Skeletal muscle satellite cell (primary cell): ENCODE measurements at regions not wholly inside any gene's neighbourhood (a gene's known extent, or its start where the extent isn't known, plus 50 kb on each side); places are given as distances from the start of the nearest gene placed in this dataset.

Experiments
- H3K27me3 ChIP-seq: 2 replicates; pipeline ENCODE4 v1.7.0; 2013; ENCODE audit warnings: low read length; ENCODE audit not compliant: control insufficient read depth, insufficient read depth
- H3K36me3 ChIP-seq: 2 replicates; pipeline ENCODE4 v1.7.0; 2013; ENCODE audit warnings: mild to moderate bottlenecking, control low read depth, low read length; ENCODE audit not compliant: insufficient read depth
- H3K4me1 ChIP-seq: 2 replicates; pipeline ENCODE4 v1.7.0; 2013; ENCODE audit warnings: low read length; ENCODE audit not compliant: control insufficient read depth, insufficient read depth
- H3K4me2 ChIP-seq: 2 replicates; pipeline ENCODE4 v1.7.0; 2013; ENCODE audit warnings: mild to moderate bottlenecking, low read length
- H3K4me3 ChIP-seq: 2 replicates; pipeline ENCODE4 v1.7.0; 2013; ENCODE audit warnings: low read length
- H3K9ac ChIP-seq: 2 replicates; pipeline ENCODE4 v1.7.0; 2013; ENCODE audit warnings: mild to moderate bottlenecking, low read depth, low read length, moderate library complexity
- H3K9me3 ChIP-seq: replicated peaks from 2 replicates; pipeline ENCODE4 v1.7.0; 2013; ENCODE audit warnings: mild to moderate bottlenecking, control low read depth, low read length

DNA sequence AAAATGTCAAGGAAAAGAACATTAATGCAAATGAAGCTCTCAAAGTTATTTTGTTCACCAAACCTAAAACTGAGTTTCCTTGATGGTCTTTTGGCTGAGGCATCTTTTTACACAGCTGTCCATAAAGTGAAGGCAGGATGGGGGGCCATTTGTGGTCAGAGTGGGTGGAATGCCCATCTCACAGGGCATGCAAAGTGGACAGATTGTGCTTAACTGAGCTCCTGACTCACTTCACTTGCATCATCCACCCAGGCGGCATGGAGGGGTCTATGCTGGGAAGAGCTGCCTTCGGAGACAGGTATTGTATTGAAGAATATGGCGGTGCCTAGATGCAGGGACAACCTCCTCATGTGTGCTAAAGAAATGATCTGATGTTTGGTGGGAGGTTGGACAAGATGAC is 905.3 kb downstream of the KCNMA1 start:
- Histone ChIP-seq H3K4me2 (no peak overlapping the region), H3K4me3 (no peak overlapping the region), H3K9me3 (no peaks in the 10 kb centered on the region), H3K9ac (no peak overlapping the region), H3K36me3 (no peaks in the 10 kb centered on the region), H3K27me3 (no peaks in the 10 kb centered on the region), H3K4me1 (peaks cover 9% of the 10 kb centered on the region)

DNA sequence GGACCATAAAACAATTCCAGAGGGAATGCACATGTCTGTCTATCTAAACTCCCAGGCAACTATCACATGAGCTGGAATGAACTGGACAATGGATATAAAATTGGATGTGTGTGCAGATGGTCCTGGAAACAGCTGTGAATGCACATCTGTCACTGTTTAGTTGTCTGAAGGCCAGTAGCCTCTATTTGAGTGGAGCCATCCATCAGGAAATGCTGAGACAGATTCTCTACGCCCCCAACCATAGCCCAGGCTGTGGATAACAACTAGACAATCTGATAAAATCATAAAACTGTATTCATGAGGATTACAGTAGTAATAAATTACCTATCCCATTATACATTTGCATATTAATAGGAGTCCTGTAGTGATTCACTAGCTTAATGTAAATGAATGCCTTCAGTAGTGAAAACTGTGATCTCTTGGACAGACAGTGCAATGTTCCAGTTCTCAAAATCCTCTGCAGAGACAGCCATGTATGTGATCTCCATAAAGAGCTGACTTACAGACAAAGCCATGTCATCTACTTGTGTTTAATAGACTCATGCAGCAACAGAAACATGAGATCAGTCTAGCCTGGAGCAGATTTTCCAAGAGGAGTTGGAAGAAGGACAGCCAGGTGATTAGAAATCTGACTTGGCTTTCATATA is 907.6 kb downstream of the KCNMA1 start:
- no peaks in the 10 kb centered on the region for H3K36me3 ChIP-seq
- H3K9ac ChIP-seq: no peak overlapping the region
- peaks cover 5% of the 10 kb centered on the region for H3K27me3 ChIP-seq
- H3K9me3 ChIP-seq: no peaks in the 10 kb centered on the region
- H3K4me1 ChIP-seq: peaks cover 9% of the 10 kb centered on the region
- no peak overlapping the region for H3K4me2 ChIP-seq
- no peak overlapping the region for H3K4me3 ChIP-seq

DNA sequence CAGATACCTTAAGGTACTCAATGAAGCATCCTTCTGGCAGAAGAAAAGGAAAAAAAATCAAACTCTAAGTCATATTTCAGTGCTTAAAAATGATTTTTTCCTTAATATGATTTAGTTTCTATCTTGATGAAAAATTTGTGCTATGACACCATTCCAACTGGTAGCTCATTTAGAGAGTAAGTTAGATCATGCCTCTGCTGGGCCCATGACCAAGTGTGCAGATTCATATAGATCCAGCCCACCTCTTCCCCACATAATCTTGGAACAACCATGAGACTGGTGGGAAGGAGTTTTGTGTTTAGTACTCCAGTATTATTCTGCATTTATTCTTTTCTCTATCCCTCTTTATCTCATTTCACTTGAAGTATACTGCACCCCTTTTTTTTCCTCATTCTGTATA is 908.3 kb downstream of the KCNMA1 start:
- Histone ChIP-seq H3K4me2 (no peak overlapping the region), H3K4me3 (no peak overlapping the region), H3K27me3 (peaks cover 5% of the 10 kb centered on the region), H3K9ac (no peak overlapping the region), H3K4me1 (peaks cover 9% of the 10 kb centered on the region), H3K36me3 (no peaks in the 10 kb centered on the region), H3K9me3 (no peaks in the 10 kb centered on the region)

DNA sequence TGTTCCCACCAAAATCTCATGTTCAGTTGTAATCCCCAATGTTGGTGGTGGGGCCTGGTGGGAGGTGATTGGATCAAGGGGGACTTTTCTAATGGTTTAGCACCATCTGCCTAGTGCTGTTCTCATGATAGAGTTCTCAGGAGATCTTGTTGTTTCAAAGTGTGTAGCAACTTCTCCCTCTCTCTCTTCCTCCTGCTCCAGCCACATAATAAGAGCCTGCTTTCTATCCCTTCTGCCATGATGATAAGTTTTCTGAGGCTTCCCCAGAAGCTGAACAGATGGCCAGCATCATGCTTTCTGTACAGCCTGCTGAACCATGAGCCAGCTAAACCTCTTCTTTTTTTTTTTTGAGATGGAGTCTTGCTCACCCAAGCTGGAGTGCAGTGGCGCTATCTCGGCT is 910.6 kb downstream of the KCNMA1 start:
- H3K36me3 ChIP-seq: no peaks in the 10 kb centered on the region
- no peak overlapping the region for H3K4me2 ChIP-seq
- H3K9ac ChIP-seq: no peak overlapping the region
- peaks cover 5% of the 10 kb centered on the region for H3K27me3 ChIP-seq
- no peak overlapping the region for H3K4me3 ChIP-seq
- no peaks in the 10 kb centered on the region for H3K9me3 ChIP-seq
- H3K4me1 ChIP-seq: peaks cover 9% of the 10 kb centered on the region

DNA sequence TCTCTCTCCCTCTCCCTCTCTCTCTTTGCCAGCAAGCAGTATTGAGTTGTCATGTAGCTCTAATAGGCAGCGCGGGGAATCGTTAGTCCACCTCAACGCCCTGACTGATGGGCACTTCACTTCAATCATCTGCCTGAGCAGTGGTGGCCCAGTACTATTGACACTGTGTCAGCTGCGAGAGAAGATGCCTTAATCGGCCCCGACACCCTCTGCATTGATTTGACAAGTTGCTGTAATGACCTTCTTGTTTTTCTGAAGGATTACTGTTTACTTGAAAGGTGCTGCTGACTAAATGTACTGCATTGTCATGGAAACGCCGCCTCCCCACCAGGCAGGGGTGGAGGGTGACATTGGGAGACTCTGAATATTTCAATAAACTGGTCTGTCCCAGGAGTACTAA is 913.8 kb downstream of the KCNMA1 start:
- Histone ChIP-seq H3K4me1 (peaks cover 19% of the 10 kb centered on the region), H3K9ac (no peak overlapping the region), H3K36me3 (no peaks in the 10 kb centered on the region), H3K27me3 (peaks cover 5% of the 10 kb centered on the region), H3K4me3 (no peak overlapping the region), H3K4me2 (no peak overlapping the region), H3K9me3 (no peaks in the 10 kb centered on the region)

DNA sequence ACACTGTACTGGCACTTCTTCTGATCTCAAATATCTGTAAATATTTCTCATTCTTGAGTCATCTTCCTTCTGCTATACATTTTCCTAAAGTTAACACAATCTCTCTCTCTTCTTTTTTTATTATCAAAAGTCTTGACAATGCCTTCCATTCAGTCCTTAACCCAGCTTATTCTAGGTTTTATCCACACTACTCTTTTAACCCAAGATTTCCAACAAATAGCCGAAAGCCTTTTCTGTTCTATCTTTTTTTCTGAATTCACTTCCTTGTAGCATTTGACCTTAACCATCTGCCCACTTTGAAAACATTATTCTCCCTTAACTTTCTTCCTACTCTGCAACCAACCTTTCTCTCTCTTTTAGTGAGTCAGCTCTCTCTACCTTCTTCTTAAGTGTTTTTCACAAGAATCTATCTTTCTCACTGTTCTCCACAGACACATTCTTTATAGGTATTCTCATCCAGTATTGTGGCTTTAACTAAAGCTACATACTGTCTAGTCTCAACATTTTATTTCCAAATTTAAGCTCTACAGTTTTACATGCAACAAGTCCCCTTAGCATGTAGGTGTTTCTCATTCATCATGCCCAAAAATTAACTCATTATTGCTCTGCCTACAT is 915.6 kb downstream of the KCNMA1 start:
- Histone ChIP-seq H3K9me3 (no peaks in the 10 kb centered on the region), H3K4me2 (no peak overlapping the region), H3K27me3 (peaks cover 3% of the 10 kb centered on the region), H3K4me1 (peaks cover 34% of the 10 kb centered on the region), H3K4me3 (no peak overlapping the region), H3K9ac (no peak overlapping the region), H3K36me3 (no peaks in the 10 kb centered on the region)

DNA sequence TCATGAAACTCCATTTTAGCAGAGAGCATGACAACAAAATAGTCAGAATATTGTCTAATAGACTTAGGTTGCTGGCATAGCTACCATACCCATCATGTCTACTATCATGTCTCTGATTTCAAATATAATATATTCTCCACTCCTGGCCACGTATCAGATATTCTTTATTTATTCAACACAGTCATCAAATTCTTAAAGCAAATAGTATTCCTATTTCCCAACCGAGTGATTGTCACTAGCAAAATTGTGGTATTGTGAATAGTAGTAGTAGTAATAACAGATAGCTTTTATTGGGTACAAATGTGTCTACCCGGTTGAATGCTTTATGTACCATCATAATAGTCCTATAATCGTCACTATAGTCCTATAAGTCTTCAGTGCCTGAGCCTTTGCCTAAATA is 918.6 kb downstream of the KCNMA1 start:
- no peak overlapping the region for H3K9ac ChIP-seq
- H3K27me3 ChIP-seq: no peaks in the 10 kb centered on the region
- H3K9me3 ChIP-seq: no peaks in the 10 kb centered on the region
- H3K4me3 ChIP-seq: no peak overlapping the region
- no peaks in the 10 kb centered on the region for H3K36me3 ChIP-seq
- peaks cover 39% of the 10 kb centered on the region for H3K4me1 ChIP-seq
- H3K4me2 ChIP-seq: no peak overlapping the region

DNA sequence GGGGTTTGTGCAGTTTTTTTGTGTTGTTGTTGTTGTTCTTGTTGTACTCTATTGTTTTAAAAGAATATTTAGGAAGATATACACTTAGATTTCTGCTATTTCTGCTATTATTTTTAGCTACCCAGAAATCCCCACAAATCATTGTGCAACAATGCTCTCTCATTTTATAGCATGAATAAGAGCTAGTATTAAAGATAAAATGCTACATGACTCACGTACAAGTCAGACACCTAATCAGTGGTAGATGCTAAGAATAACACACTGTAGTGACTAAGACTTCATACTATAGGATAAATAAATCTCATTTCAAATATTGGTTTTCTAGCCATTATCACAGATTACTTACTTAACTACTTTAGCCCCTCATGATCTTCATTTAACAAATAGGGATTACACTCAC is 920.5 kb downstream of the KCNMA1 start:
- Histone ChIP-seq H3K27me3 (no peaks in the 10 kb centered on the region), H3K9me3 (no peaks in the 10 kb centered on the region), H3K4me2 (peak overlapping the region; percentile 53), H3K4me3 (peak overlapping the region; percentile 31), H3K9ac (no peak overlapping the region), H3K4me1 (peaks cover 32% of the 10 kb centered on the region), H3K36me3 (no peaks in the 10 kb centered on the region)

DNA sequence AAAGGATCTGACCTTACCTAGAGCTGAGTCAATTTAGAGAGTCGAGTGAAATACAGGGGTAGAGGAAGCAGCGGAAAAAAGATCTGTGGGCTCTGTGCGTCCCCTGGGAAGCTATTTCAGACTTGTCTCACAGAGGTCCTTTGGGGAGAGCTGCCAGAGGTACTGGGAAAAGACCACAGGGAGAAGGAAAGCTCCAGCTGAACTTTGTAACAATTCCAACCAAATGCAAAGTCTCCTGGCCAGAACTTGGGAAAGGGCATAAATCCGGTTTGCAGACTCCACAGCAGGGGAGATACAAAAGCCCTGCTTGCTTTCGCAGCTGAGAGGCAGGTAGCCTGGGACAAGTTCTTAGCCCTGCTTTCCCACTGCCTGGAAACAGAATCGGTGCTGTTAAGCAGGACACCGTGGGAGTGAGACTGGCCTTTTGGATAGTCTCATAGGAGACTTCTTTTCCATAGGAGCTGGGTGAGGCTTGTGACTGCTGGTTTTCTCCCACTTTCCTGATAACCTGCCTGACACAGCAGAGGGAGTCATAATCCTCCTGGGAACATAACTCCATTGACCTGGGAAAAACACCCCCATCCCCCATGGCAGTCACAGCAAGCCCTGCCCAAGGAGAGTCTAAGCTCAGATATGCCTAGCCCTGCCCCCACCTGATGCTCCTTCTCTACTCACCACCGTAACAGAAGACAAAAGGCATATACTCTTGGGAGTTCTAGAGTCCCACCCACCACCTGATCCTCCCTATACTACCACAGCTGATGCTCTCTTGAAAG is 926.2 kb downstream of the KCNMA1 start:
- Histone ChIP-seq H3K4me1 (no peaks in the 10 kb centered on the region), H3K9me3 (no peaks in the 10 kb centered on the region), H3K4me2 (no peak overlapping the region), H3K4me3 (no peak overlapping the region), H3K9ac (no peak overlapping the region), H3K36me3 (no peaks in the 10 kb centered on the region), H3K27me3 (no peaks in the 10 kb centered on the region)

DNA sequence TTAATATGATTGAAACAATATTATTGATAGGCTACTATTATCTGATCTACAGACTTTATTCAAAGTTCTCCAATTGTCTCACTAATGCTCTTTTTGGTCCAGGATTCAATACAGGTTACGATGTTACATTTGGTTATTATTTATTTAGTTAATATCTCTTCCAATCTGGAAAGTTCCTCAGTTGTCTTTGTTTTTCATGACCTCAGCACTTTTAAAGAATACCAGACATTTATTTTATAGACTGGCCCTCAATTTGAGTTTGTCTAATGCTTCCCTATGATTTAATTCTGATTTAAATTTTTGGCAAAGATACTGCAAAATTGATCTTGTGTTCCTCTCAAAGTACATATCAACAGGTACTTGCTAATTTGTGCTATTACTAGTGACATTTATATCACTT is 937.4 kb downstream of the KCNMA1 start:
- Histone ChIP-seq H3K36me3 (no peaks in the 10 kb centered on the region), H3K4me3 (no peak overlapping the region), H3K27me3 (no peaks in the 10 kb centered on the region), H3K4me2 (no peak overlapping the region), H3K9ac (no peak overlapping the region), H3K9me3 (no peaks in the 10 kb centered on the region), H3K4me1 (no peaks in the 10 kb centered on the region)

DNA sequence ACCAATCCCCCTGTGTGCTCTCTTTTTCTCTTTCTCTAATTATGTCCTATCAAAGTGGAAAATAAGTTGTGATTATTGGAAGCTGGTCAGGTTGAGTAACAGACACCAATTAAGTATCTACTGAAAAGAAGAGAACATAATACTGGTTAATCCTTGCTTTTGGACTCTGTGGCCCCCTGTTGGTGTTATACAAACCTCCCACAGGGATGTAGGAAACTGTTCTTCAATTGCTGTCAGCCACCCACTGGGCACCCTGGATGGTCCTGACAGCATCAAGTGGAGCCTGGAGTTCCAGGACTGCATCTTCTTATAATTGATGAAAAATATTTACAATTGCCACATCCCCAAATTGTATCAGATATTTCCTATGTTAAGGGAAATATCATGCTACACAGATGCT is 939.7 kb downstream of the KCNMA1 start:
- no peaks in the 10 kb centered on the region for H3K27me3 ChIP-seq
- H3K9ac ChIP-seq: no peak overlapping the region
- H3K4me1 ChIP-seq: no peaks in the 10 kb centered on the region
- no peaks in the 10 kb centered on the region for H3K36me3 ChIP-seq
- H3K4me3 ChIP-seq: no peak overlapping the region
- H3K4me2 ChIP-seq: no peak overlapping the region
- H3K9me3 ChIP-seq: no peaks in the 10 kb centered on the region

DNA sequence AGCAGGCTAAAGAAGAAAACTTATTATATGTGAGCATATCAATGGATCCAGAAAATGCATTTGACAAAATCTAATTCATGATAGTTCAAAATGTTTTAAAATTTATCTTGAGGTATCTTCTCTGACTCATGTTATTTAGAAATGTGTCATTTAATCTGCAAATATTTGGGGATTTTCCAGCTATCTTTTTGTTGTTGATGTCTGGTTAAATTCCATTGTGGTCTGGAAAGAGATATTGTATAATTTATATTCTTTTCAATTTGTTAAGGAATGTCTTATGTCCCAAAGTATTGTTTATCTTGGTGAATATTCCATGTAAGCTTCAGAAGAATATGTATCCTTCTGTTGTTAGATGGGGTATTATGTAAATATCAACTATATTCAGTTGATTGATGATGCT is 942.5 kb downstream of the KCNMA1 start:
- H3K4me3 ChIP-seq: no peak overlapping the region
- no peaks in the 10 kb centered on the region for H3K4me1 ChIP-seq
- no peaks in the 10 kb centered on the region for H3K36me3 ChIP-seq
- H3K4me2 ChIP-seq: no peak overlapping the region
- H3K27me3 ChIP-seq: no peaks in the 10 kb centered on the region
- no peaks in the 10 kb centered on the region for H3K9me3 ChIP-seq
- H3K9ac ChIP-seq: no peak overlapping the region
